NCI-H1930 (cell line): ENCODE measurements at regions not wholly inside any gene's neighbourhood (a gene's known extent, or its start where the extent isn't known, plus 50 kb on each side); places are given as distances from the start of the nearest gene placed in this dataset.

Experiments
- DNase-seq, 2 experiments: peaks; one replicate each; lab custom pipeline; 2025; lab: John Stamatoyannopoulos, UW

- no peak for DNase-seq
Measured at GRCh38 chr12:115422845-115423545, 739.0 kb upstream of the TBX3 start.

GRCh38 chr12:115421796-115422709 lies 738.1 kb upstream of the TBX3 start:
- no peak for DNase-seq

- no peak for DNase-seq
Measured at GRCh38 chr12:115421350-115421749, 737.4 kb upstream of the TBX3 start.

- no peak for DNase-seq
Measured at GRCh38 chr12:115419145-115419646, 735.2 kb upstream of the TBX3 start.

GRCh38 chr12:115417610-115418009 lies 733.6 kb upstream of the TBX3 start:
- DNase-seq: no peak

GRCh38 chr12:115416869-115417268 lies 732.9 kb upstream of the TBX3 start:
- no peak for DNase-seq

- no peak for DNase-seq
Measured at GRCh38 chr12:115413626-115414025, 729.7 kb upstream of the TBX3 start.

GRCh38 chr12:115412831-115413230 lies 728.9 kb upstream of the TBX3 start:
- no peak for DNase-seq

GRCh38 chr12:115411121-115411520 lies 727.1 kb upstream of the TBX3 start:
- DNase-seq: no peak

GRCh38 chr12:115408642-115409041 lies 724.7 kb upstream of the TBX3 start:
- DNase-seq: no peak

- no peak for DNase-seq
Measured at GRCh38 chr12:115407723-115408122, 723.7 kb upstream of the TBX3 start.

GRCh38 chr12:115407036-115407435 lies 723.1 kb upstream of the TBX3 start:
- DNase-seq: peak in 1 of 2 experiments; percentile 38

- no peak for DNase-seq
Measured at GRCh38 chr12:115405471-115405860, 721.5 kb upstream of the TBX3 start.

- no peak for DNase-seq
Measured at GRCh38 chr12:115404761-115405470, 720.9 kb upstream of the TBX3 start.

GRCh38 chr12:115403689-115404088 lies 719.7 kb upstream of the TBX3 start:
- no peak for DNase-seq

GRCh38 chr12:115403253-115403652 lies 719.3 kb upstream of the TBX3 start:
- no peak for DNase-seq

- no peak for DNase-seq
Measured at GRCh38 chr12:115402443-115403180, 718.6 kb upstream of the TBX3 start.

GRCh38 chr12:115401761-115402160 lies 717.8 kb upstream of the TBX3 start:
- no peak for DNase-seq

GRCh38 chr12:115400011-115400410 lies 716.0 kb upstream of the TBX3 start:
- no peak for DNase-seq

- DNase-seq: no peak
Measured at GRCh38 chr12:115398311-115398781, 714.4 kb upstream of the TBX3 start.

GRCh38 chr12:115396567-115396966 lies 712.6 kb upstream of the TBX3 start:
- DNase-seq: no peak
